ENCODE measurements at regions not wholly inside any gene's neighbourhood (a gene's known extent, or its start where the extent isn't known, plus 50 kb on each side); places are given as distances from the start of the nearest gene placed in this dataset.

GRCh38 chr19:29429021-29429420 lies 96.8 kb upstream of the VSTM2B start:
- Histone ChIP-seq H3K36me3 (replicated peaks in 1 of 2; ENCODE audit: control insufficient read depth in 1 of 2, insufficient read depth in 2 of 2, low read length in 2 of 2) (no peaks in the 10 kb centered on the region), H3K9ac (ENCODE audit: insufficient read depth, low read length, poor library complexity, severe bottlenecking) (no peak overlapping the region), H2AFZ (ENCODE audit: insufficient read depth, low read depth, low read length, poor library complexity, severe bottlenecking) (no peak overlapping the region), H3K27me3 (ENCODE audit: control insufficient read depth in 2 of 2, insufficient read depth in 2 of 2, low read length in 2 of 2) (no peaks in the 10 kb centered on the region), H3K4me3 (replicated peaks in 1 of 3; ENCODE audit: low read depth in 2 of 3, low read length in 3 of 3) (no peak overlapping the region), H3K9me3 (replicated peaks in 1 of 2; ENCODE audit: control insufficient read depth in 1 of 2, insufficient read depth in 1 of 2, low read length in 2 of 2) (peaks cover 0 to 2% of the 10 kb centered on the region in 2 donors), H3K4me2 (replicated peaks; ENCODE audit: extremely low read depth, low read length, poor library complexity, severe bottlenecking) (no peak overlapping the region), H3K4me1 (ENCODE audit: control insufficient read depth in 1 of 2, insufficient read depth in 2 of 2, low read length in 2 of 2) (no peaks in the 10 kb centered on the region), H4K20me1 (ENCODE audit: insufficient read depth, low read length) (no peaks in the 10 kb centered on the region), H3K79me2 (ENCODE audit: insufficient read depth, low read length) (no peaks in the 10 kb centered on the region), H3K27ac (ENCODE audit: low read depth in 1 of 2, low read length in 2 of 2) (no peak overlapping the region)
- intact Hi-C loops (cut with micrococcal nuclease): no loop called here
- TF ChIP-seq, protein P1, sequence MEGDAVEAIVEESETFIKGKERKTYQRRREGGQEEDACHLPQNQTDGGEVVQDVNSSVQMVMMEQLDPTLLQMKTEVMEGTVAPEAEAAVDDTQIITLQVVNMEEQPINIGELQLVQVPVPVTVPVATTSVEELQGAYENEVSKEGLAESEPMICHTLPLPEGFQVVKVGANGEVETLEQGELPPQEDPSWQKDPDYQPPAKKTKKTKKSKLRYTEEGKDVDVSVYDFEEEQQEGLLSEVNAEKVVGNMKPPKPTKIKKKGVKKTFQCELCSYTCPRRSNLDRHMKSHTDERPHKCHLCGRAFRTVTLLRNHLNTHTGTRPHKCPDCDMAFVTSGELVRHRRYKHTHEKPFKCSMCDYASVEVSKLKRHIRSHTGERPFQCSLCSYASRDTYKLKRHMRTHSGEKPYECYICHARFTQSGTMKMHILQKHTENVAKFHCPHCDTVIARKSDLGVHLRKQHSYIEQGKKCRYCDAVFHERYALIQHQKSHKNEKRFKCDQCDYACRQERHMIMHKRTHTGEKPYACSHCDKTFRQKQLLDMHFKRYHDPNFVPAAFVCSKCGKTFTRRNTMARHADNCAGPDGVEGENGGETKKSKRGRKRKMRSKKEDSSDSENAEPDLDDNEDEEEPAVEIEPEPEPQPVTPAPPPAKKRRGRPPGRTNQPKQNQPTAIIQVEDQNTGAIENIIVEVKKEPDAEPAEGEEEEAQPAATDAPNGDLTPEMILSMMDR (IDR thresholded peaks at IDR 0.05): no peak
- no peak overlapping the region for H3K27ac Mint-ChIP-seq
- 73% methylated on average over 7 of the region's 9 CpGs for WGBS (ENCODE audit: insufficient coverage)
- DNase-seq: no peak
- no peaks in the 10 kb centered on the region for H3K36me3 Mint-ChIP-seq
- H3K27me3 Mint-ChIP-seq (ENCODE audit: low read depth in 3 of 3): peaks cover 0 to 5% (median 2%) of the 10 kb centered on the region in 3 donors
- H3K9me3 Mint-ChIP-seq: peaks cover 0 to 9% (median 4%) of the 10 kb centered on the region in 7 donors
- no peaks in the 10 kb centered on the region for H3K4me1 Mint-ChIP-seq
- H3K4me3 Mint-ChIP-seq: no peak overlapping the region

- Mint-ChIP-seq H3K4me3 (no peak overlapping the region), H3K9me3 (peaks cover 0 to 9% (median 4%) of the 10 kb centered on the region in 7 donors), H3K4me1 (no peaks in the 10 kb centered on the region), H3K27me3 (ENCODE audit: low read depth in 3 of 3) (peaks cover 0 to 3% (median 2%) of the 10 kb centered on the region in 3 donors), H3K36me3 (no peaks in the 10 kb centered on the region), H3K27ac (no peak overlapping the region)
- no peak overlapping the region for H2AFZ ChIP-seq (ENCODE audit: insufficient read depth, low read depth, low read length, poor library complexity, severe bottlenecking)
- H3K79me2 ChIP-seq (ENCODE audit: insufficient read depth, low read length): no peaks in the 10 kb centered on the region
- H3K4me3 ChIP-seq (replicated peaks in 1 of 3; ENCODE audit: low read depth in 2 of 3, low read length in 3 of 3): no peak overlapping the region
- no peak overlapping the region for H3K27ac ChIP-seq (ENCODE audit: low read depth in 1 of 2, low read length in 2 of 2)
- WGBS (ENCODE audit: insufficient coverage): 96% methylated on average over 10 of the region's 15 CpGs
- no peaks in the 10 kb centered on the region for H3K27me3 ChIP-seq (ENCODE audit: control insufficient read depth in 2 of 2, insufficient read depth in 2 of 2, low read length in 2 of 2)
- no peaks in the 10 kb centered on the region for H3K4me1 ChIP-seq (ENCODE audit: control insufficient read depth in 1 of 2, insufficient read depth in 2 of 2, low read length in 2 of 2)
- DNase-seq: no peak
- peaks cover 0 to 2% of the 10 kb centered on the region in 2 donors for H3K9me3 ChIP-seq (replicated peaks in 1 of 2; ENCODE audit: control insufficient read depth in 1 of 2, insufficient read depth in 1 of 2, low read length in 2 of 2)
- TF ChIP-seq, protein P1 (IDR thresholded peaks at IDR 0.05): no peak
- no peak overlapping the region for H3K9ac ChIP-seq (ENCODE audit: insufficient read depth, low read length, poor library complexity, severe bottlenecking)
- no peak overlapping the region for H3K4me2 ChIP-seq (replicated peaks; ENCODE audit: extremely low read depth, low read length, poor library complexity, severe bottlenecking)
- intact Hi-C loops (cut with micrococcal nuclease): no loop called here
- H3K36me3 ChIP-seq (replicated peaks in 1 of 2; ENCODE audit: control insufficient read depth in 1 of 2, insufficient read depth in 2 of 2, low read length in 2 of 2): no peaks in the 10 kb centered on the region
- no peaks in the 10 kb centered on the region for H4K20me1 ChIP-seq (ENCODE audit: insufficient read depth, low read length)
Observed at GRCh38 chr19:29429581-29429980, 96.2 kb upstream of the VSTM2B start.

Data from CD14-positive monocyte (primary cell).